Cerebellar cortex (tissue), 1 donor: ENCODE measurements at regions not wholly inside any gene's neighbourhood (a gene's known extent, or its start where the extent isn't known, plus 50 kb on each side); places are given as distances from the start of the nearest gene placed in this dataset.
A peak's percentile ranks its signal among the peaks of the same experiment; 100 is the strongest.

Experiments
- DNase-seq: peaks from one replicate; pipeline ENCODE4 v3.0.0-alpha.2; 2015; ENCODE audit warnings: low spot score

- DNase-seq: no peak
Measured at GRCh38 chr15:87631093-87631492, 625.4 kb downstream of the NTRK3 start.

DNA sequence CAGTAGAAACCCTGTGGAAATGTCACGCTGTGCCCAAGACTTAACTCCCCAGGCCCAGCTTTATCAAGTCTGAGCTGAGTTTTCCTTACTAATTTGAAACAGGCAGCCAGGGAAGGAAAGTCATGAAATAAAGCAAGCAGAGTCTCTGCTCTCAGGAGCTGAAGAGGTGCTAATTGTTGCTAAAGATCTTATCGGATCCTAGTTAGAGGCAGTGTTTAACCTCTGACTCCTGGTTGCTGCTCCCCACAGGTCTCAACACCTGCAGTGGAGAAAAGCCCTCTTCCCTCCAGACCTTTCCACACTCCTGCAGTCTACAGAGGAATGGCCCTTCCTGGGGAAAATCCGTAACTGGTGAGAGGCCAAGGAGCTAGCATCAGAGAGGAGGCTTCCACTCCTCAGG is 628.2 kb downstream of the NTRK3 start:
- no peak for DNase-seq

DNA sequence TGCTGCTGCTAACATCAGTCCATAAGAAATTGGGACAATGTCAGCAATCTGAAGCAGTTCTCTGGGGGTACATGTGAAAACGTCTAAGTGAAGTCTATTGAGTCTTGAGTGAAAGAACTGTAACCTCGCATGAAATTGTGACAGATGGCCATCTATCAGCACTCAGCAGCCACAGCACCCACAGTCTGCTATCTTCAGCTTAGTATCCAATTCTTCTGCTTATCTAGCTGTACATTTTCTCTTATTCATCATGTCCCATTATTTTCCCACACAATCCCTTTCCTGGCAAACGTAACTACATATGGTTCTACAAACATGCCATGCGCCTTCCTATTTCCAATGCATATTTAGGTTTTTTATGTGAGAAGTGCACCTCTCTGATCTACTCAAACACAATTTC is 629.7 kb downstream of the NTRK3 start:
- DNase-seq: no peak

DNA sequence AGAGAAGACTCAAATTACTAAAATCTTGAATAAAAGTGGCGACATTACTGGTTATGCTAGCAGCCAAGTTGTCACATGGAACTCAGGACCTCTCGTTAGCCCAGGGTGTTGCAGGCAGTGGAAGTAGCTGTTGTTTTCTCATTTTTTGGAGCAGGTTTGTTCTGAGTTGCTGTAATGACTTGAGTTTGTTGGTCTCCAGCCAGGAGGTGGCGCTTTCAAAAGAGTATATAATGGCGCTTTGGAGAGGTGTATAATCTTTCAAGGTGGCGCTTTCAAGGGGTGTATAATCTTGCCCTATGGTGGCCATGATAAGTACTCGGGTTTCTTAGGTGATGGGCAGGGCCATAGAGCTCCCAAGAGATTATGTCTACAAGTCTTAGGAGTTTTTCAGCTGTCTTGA is 632.7 kb downstream of the NTRK3 start:
- no peak for DNase-seq

DNA sequence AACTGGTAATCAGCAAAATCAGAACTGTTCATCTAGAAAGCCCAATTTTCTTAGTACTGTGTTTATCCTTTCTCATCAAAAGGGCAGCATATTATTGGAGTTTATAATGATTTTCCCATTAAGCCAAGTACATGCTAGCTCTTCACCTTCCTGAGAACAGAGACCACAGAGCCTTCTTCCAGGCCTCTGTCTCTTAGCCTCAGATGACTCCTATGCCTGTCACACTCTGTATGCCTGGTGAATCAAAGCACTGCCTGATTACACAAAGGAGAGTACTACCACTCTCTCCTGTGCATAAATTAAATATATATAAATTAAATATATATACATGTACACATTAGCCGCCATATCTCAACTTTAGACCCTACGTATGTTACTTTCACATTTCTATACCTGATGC is 636.1 kb downstream of the NTRK3 start:
- DNase-seq: no peak

- no peak for DNase-seq
Measured at GRCh38 chr15:87619161-87619960, 637.2 kb downstream of the NTRK3 start.

DNA sequence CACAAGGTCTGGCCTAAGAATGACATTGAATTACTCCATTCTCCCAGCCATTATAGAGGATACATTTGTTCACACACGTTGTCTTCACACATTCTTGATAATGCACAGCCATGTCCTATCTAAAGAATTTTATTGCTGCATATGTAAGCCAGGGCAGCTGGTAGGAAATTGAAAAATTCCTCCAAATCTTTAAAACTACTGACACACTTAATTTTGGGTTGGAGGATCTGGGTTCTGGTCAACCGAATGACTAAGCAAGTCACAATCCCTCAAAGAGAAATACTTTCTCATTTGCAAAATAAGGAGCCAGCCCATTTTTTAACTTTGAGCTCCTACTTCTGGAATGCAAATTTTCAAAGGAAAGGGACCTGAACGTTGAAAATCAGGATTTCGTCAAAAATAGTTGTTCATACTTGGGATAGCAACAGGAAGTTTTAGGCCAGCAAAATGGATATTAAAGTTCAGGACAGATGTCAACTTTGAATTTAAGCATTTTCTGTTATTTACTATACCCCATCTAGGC is 638.3 kb downstream of the NTRK3 start:
- no peak for DNase-seq

DNA sequence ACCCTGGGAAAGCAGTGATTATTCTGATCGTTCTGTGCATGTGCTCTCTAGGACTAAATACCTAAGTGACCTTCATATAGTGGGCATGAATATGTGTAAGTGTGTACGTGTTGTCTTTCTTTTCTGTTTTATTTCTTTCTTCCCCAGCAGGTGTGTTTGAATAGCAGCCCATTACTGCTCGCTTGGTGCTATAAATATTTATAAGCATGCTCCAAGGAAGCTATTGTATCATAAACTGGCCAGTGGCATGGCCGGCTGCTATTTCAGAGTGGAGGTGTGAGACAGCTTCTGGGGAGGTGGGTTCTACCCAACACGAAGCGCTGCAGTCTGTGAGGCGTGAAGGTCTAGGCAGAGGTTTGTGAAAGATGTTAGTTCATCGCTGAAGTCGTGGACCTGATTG is 641.8 kb downstream of the NTRK3 start:
- no peak for DNase-seq

- no peak for DNase-seq
Measured at GRCh38 chr15:87610366-87610765, 646.2 kb downstream of the NTRK3 start.

DNA sequence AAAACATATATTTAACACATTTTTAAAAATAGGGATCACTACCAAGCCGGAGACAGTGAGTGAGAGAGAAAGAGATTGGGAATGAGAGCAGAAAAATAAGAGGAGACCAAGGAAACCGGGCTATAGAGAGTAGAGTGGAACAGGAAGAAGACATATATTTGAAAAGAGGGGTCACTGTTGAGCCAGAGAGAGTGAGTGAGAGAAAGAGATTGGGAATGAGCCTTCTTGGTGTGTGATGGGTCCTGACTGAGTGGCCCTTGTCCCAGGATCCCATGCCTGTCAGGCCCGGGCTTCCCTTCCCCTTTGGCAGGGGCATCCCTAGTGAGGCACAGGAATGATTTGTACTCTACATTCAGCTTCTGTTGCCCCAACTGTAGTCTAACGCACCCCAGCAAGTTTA is 646.6 kb downstream of the NTRK3 start:
- DNase-seq: no peak

DNA sequence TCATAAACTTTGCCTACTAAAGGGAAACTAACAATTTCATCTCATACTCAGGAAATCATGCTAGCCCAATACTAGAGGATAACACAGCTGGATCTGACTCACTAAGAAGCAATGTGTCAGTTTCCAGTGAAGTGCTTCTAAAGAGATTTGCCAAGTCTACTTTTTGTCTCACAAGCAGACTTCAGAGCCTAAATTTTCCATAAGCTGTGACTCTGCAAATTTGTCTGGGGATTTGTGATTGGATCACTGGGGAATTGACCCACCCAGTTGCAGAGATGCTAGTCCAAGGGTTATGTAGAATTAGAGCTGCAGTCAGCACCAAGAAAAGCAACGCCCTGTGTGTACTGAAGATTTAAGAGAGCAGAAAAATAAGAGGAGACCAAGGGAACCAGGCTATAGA is 647.1 kb downstream of the NTRK3 start:
- DNase-seq: no peak

GRCh38 chr15:87608238-87609028 is 648.1 kb downstream of the NTRK3 start:
- DNase-seq: no peak

GRCh38 chr15:87606971-87607370 is 649.6 kb downstream of the NTRK3 start:
- DNase-seq: no peak

- peak; percentile 9 for DNase-seq
Measured at GRCh38 chr15:87604857-87605446, 651.6 kb downstream of the NTRK3 start.

GRCh38 chr15:87602371-87602770 is 654.2 kb downstream of the NTRK3 start:
- no peak for DNase-seq

GRCh38 chr15:87599616-87600015 is 656.9 kb downstream of the NTRK3 start:
- no peak for DNase-seq

DNA sequence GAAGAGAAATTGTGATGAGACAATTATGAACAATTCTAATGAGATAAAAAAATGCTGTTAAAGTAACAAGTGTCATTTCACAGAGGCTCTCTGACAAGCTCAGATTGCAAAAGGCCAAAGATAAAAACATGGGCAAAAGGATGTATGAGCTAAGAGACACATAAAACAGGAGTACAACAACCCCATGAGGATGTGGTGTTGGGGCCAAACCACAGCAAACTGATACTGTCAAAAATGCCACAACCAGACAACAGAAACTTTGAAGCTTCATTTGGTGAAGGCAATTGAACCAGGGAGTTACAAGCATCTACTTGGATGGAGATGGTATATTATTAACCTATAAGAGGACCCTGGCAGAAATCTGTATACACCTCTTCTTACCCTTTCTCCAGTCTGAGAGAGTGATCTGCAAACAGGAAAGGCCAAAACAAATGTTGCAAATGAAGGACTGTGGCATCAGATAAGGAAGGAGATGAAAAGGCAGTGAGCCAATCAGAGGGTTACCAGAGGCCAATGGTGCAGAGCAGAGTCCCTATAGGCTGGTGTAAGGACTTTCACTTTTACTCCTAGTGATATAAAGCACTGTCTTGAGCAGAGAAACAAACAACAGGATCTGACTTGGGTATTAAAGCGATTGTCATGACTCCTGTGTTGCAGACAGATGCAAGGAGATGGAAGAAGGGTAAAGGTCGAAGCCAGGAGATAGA is 659.0 kb downstream of the NTRK3 start:
- no peak for DNase-seq

DNA sequence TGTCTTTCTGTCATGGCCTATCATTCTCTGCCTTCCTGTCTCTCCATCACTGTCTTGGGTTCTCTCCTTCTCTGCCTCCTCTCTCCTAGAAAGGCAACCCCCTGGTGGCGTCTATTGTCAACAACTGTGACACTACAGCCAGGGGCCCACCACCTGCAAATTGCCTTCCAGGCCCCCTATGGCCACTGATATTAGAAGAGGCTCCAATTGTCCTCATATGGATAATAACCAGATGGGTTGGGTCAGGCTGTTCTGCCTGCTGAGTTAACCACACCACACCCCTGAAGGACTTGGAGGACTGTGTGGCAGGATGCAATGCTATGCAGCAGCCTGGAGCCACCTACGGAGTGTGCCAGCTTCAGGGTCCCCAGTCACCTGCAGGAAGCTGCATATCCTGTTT is 665.0 kb downstream of the NTRK3 start:
- DNase-seq: no peak

DNA sequence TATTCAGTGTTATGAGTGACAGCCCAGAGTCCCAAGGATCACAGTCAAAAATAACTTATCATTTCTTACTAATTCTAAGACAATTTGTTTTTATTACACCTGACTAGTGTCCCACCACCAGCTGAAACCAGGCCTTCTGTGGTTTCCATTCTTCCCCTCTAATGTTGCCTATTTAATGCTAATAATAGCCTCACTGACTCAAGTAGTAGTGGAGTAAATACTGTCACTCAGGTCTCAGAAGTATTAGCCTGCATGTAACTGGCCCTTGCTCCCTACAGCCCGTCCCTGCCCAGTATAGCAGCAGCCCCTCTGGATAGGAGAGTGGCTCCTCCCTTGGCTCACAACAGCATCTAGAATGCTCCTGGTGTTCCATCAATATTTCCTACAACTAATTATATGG is 665.5 kb downstream of the NTRK3 start:
- DNase-seq: no peak

GRCh38 chr15:87589134-87589533 is 667.4 kb downstream of the NTRK3 start:
- DNase-seq: no peak

- peak; percentile 18 for DNase-seq
Measured at GRCh38 chr15:87582169-87582568, 674.4 kb downstream of the NTRK3 start.

- no peak for DNase-seq
Measured at GRCh38 chr15:87579537-87579936, 677.0 kb downstream of the NTRK3 start.
